ENCODE measurements at regions not wholly inside any gene's neighbourhood (a gene's known extent, or its start where the extent isn't known, plus 50 kb on each side); places are given as distances from the start of the nearest gene placed in this dataset.

DNA sequence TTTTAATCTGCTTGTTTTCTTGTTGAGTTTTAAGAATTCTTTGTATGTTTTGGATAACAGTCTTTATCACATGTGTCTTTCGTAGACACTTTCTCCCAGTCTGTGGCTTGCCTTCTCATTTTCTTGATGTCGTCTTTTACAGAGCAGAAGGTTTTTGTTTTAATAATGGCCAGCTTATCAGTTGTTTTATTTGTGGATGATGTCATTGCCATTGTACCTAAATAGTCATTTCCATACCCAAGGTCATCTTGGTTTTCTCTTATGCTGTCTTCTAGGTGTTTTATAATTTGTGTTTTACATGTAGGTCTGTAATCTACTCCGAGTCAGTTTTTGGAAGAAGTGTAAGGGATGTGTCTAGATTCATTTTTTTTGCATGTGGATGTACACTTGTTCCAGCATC, 159.6 kb upstream of the NUDT6 start:
- no peak overlapping the region for H3K4me3 ChIP-seq (ENCODE audit: control insufficient read depth, low read depth, low read length)
- DNase-seq (ENCODE audit: low read depth) = no peak
- TF ChIP-seq, protein P1, sequence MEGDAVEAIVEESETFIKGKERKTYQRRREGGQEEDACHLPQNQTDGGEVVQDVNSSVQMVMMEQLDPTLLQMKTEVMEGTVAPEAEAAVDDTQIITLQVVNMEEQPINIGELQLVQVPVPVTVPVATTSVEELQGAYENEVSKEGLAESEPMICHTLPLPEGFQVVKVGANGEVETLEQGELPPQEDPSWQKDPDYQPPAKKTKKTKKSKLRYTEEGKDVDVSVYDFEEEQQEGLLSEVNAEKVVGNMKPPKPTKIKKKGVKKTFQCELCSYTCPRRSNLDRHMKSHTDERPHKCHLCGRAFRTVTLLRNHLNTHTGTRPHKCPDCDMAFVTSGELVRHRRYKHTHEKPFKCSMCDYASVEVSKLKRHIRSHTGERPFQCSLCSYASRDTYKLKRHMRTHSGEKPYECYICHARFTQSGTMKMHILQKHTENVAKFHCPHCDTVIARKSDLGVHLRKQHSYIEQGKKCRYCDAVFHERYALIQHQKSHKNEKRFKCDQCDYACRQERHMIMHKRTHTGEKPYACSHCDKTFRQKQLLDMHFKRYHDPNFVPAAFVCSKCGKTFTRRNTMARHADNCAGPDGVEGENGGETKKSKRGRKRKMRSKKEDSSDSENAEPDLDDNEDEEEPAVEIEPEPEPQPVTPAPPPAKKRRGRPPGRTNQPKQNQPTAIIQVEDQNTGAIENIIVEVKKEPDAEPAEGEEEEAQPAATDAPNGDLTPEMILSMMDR (conservative IDR thresholded peaks at IDR 0.05; ENCODE audit: control insufficient read depth, insufficient read depth, low read depth, low read length) = no peak

DNA sequence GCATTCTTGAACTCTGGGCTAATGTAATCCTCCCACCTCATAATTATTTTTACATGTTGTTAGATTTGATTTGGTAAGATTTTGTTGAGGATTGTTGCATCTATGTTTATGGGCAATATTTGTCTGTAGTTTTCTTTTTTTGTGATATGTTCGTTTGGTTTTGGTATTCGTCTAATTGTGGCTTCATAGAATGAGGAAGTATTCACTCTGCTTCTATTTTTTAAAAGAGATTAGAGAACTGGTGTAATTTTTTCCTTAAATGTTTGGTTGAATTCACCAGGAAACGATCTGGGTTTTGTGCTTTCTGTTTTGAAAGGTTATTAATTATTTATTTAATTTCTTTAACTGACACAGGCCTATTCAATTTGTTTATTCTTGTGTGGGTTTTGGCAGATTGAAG, 161.2 kb upstream of the NUDT6 start:
- no peak overlapping the region for H3K4me3 ChIP-seq (ENCODE audit: control insufficient read depth, low read depth, low read length)
- no peak for DNase-seq (ENCODE audit: low read depth)
- TF ChIP-seq, protein P1 (conservative IDR thresholded peaks at IDR 0.05; ENCODE audit: control insufficient read depth, insufficient read depth, low read depth, low read length) = no peak

DNA sequence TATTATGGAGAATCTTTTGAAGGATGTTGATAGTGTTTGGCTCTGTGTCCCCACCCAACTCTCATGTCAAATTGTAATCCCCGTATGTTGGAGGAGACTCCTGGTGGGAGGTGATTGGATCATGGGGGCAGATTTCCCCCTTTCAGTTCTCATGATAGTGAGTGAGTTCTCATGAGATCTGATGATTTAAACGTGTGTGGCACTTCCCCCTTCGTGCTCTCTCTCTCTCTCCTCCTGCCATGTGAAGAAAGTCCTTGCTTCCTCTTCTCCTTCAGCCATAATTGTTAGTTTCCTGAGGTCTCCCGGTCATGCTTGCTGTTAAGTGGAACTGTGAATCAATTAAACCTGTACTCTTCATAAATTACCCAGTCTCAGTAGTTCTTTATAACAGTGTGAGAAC, 166.1 kb upstream of the NUDT6 start:
- no peak overlapping the region for H3K4me3 ChIP-seq (ENCODE audit: control insufficient read depth, low read depth, low read length)
- DNase-seq (ENCODE audit: low read depth) = no peak
- TF ChIP-seq, protein P1 (conservative IDR thresholded peaks at IDR 0.05; ENCODE audit: control insufficient read depth, insufficient read depth, low read depth, low read length) = no peak

DNA sequence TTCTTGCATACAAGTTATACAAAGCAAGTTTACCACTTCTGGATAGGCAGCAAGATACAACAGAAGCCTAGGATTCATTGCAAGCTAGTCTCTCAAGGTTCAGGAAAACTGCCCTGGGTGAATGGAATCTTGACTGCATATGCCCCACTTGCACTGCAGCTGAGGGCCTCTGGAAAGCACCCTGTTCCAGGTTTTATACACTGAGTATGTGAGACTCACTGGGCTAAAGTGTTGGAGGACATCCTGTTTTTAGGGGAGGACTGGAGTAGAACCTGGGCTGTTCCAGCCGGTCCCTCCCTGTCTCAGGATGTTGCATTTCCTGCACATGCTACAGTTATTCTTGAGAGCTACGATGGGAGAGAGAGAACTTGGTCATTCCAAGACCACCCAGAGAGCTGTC, 168.5 kb upstream of the NUDT6 start:
- no peak overlapping the region for H3K4me3 ChIP-seq (ENCODE audit: control insufficient read depth, low read depth, low read length)
- no peak for DNase-seq (ENCODE audit: low read depth)
- TF ChIP-seq, protein P1 (conservative IDR thresholded peaks at IDR 0.05; ENCODE audit: control insufficient read depth, insufficient read depth, low read depth, low read length) = no peak

DNA sequence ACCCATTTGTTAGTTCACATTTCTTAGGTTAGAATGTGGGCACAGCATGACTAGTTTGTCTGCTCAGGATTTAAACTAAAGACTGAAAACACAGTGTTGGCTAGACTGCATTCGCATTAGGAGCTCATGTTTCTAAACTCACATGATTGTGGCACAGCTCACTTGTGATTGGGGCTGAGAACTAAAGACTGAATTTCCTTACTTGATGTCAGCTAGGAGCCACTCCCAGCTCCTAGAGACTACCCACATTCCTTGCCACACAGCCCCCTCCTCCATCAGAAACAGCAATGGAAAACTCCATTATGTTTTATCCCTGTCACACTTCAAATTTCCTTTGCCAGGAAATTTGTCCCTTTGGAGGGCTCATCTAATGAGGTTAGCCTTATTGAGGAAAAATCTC, 170.2 kb upstream of the NUDT6 start:
- DNase-seq (ENCODE audit: low read depth) = no peak
- H3K4me3 ChIP-seq (ENCODE audit: control insufficient read depth, low read depth, low read length) = no peak overlapping the region

DNA sequence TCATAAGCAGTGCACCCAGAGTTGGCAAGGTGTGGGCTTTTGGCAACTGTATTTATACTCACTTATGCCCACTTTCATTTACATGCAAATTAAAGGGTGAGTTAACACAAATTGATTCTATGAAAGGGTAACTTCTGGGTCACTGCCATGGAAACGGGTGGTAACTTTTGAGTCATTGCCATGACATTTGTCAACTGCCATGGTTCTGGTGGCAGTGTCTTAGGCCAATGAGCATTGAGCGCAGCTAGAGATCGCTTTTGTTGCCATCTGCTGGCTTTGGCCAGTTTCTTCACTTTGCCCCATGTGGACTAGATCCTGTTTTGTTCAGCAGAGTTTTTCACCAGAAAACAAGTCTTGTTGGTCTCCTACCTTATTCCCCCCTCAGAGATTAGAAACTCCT, 170.8 kb upstream of the NUDT6 start:
- DNase-seq (ENCODE audit: low read depth) = no peak
- TF ChIP-seq, protein P1 (conservative IDR thresholded peaks at IDR 0.05; ENCODE audit: control insufficient read depth, insufficient read depth, low read depth, low read length) = no peak
- H3K4me3 ChIP-seq (ENCODE audit: control insufficient read depth, low read depth, low read length) = no peak overlapping the region

More for the DNA sequence above, 170.2 kb upstream of the NUDT6 start:
- TF ChIP-seq, protein P1 (conservative IDR thresholded peaks at IDR 0.05; ENCODE audit: control insufficient read depth, insufficient read depth, low read depth, low read length) = no peak

DNA sequence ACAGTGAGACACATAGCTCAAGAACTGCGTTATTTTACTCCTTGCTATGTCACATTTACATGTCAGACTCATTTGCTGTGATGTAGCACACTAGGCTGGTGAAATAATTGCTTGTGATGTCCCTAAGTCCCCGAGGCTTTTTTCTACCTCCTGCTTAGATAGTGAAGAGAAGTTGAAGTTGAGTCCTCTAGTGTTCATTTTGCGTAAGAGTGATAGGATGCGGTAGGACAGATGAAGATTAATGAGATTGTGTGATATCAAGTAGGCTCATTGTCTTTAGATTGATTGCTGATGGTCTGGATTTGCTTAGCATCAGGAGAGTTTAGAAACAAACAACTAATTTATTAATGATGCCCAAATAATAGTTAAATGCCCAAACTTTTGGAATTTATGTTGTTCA, 173.6 kb upstream of the NUDT6 start:
- TF ChIP-seq, protein P1 (conservative IDR thresholded peaks at IDR 0.05; ENCODE audit: control insufficient read depth, insufficient read depth, low read depth, low read length) = no peak

More for the DNA sequence above, 173.6 kb upstream of the NUDT6 start:
- H3K4me3 ChIP-seq (ENCODE audit: control insufficient read depth, low read depth, low read length) = no peak overlapping the region
- no peak for DNase-seq (ENCODE audit: low read depth)
